ENCODE measurements at regions not wholly inside any gene's neighbourhood (a gene's known extent, or its start where the extent isn't known, plus 50 kb on each side); places are given as distances from the start of the nearest gene placed in this dataset.

- Histone ChIP-seq H3F3A (replicated peaks; ENCODE audit: low read depth) (no peaks in the 10 kb centered on the region), H3K27ac (ENCODE audit: low read depth) (no peak overlapping the region), H3K27me3 (ENCODE audit: insufficient read depth) (no peaks in the 10 kb centered on the region), H3K4me2 (no peak overlapping the region), H2AFZ (peak overlapping the region; percentile 21; the same call in 1 of the 2 replicates), H3K4me3 (no peak overlapping the region), H3K9me2 (ENCODE audit: insufficient read depth) (0 out of 2 replicates have a peak, but pooled peaks cover 6% of the 10 kb centered on the region), H4K20me1 (replicated peaks; ENCODE audit: insufficient read depth) (no peaks in the 10 kb centered on the region), H3K36me3 (ENCODE audit: insufficient read depth) (no peaks in the 10 kb centered on the region), H3K4me1 (ENCODE audit: insufficient read depth) (no peaks in the 10 kb centered on the region), H3K79me2 (replicated peaks; ENCODE audit: insufficient read depth) (no peaks in the 10 kb centered on the region)
- Mint-ChIP-seq H3K4me1 (peaks cover 4% of the 10 kb centered on the region; the same call in 1 of the 3 replicates), H3K36me3 (ENCODE audit: low read depth) (peaks cover 4% of the 10 kb centered on the region; the same call in 1 of the 3 replicates), H3K27me3 (ENCODE audit: insufficient read depth, low read depth, poor library complexity) (no peaks in the 10 kb centered on the region), H3K4me3 (no peak overlapping the region), H3K9me3 (peaks cover 3% of the 10 kb centered on the region; the same call in 2 of the 3 replicates), H3K27ac (no peak overlapping the region)
- ATAC-seq (no peak), DNase-seq (ENCODE audit: low spot score) (peak; percentile 24)
- TF ChIP-seq CREB1 (CRISPR knock-in tag; IDR thresholded peaks at IDR 0.05; ENCODE audit: low read depth) (no peak), CTCF (conservative IDR thresholded peaks at IDR 0.05; ENCODE audit: low read depth in 2 of 2) (peak; percentile 29 to 48; a peak in 3 of 4 replicates)
These were observed 616.1 kb upstream of the CPEB2 start for GRCh38 chr4:14386196-14386595.

- H3K27me3 ChIP-seq (ENCODE audit: insufficient read depth): no peaks in the 10 kb centered on the region
- H4K20me1 ChIP-seq (replicated peaks; ENCODE audit: insufficient read depth): no peaks in the 10 kb centered on the region
- ATAC-seq: no peak
- Mint-ChIP-seq H3K27me3 (ENCODE audit: insufficient read depth, low read depth, poor library complexity) (no peaks in the 10 kb centered on the region), H3K27ac (no peak overlapping the region), H3K4me1 (peaks cover 8% of the 10 kb centered on the region), H3K36me3 (ENCODE audit: low read depth) (peaks cover 4% of the 10 kb centered on the region; the same call in 1 of the 3 replicates), H3K9me3 (peaks cover 3% of the 10 kb centered on the region; the same call in 2 of the 3 replicates), H3K4me3 (no peak overlapping the region)
- no peaks in the 10 kb centered on the region for H3F3A ChIP-seq (replicated peaks; ENCODE audit: low read depth)
- 0 out of 2 replicates have a peak, but pooled peaks cover 10% of the 10 kb centered on the region for H3K9me2 ChIP-seq (ENCODE audit: insufficient read depth)
- no peaks in the 10 kb centered on the region for H3K36me3 ChIP-seq (ENCODE audit: insufficient read depth)
- H2AFZ ChIP-seq: no peak overlapping the region
- no peaks in the 10 kb centered on the region for H3K79me2 ChIP-seq (replicated peaks; ENCODE audit: insufficient read depth)
- DNase-seq (ENCODE audit: low spot score): no peak
- no peak overlapping the region for H3K27ac ChIP-seq (ENCODE audit: low read depth)
- no peak overlapping the region for H3K4me2 ChIP-seq
- no peak overlapping the region for H3K4me3 ChIP-seq
- TF ChIP-seq NANOG (IDR thresholded peaks at IDR 0.05; ENCODE audit: borderline replicate concordance) (no peak), JUNB (IDR thresholded peaks at IDR 0.05; ENCODE audit: unreplicated experiment) (no peak), ZNF114 (CRISPR knock-in tag; IDR thresholded peaks at IDR 0.05) (no peak), POLR2AphosphoS5 (IDR thresholded peaks at IDR 0.05; ENCODE audit: low read depth) (no peak)
- H3K4me1 ChIP-seq (ENCODE audit: insufficient read depth): no peaks in the 10 kb centered on the region
These were observed 614.6 kb upstream of the CPEB2 start for GRCh38 chr4:14387647-14388046.

- H3K9me2 ChIP-seq (ENCODE audit: insufficient read depth): peaks cover 8% of the 10 kb centered on the region; the same call in 1 of the 2 replicates
- Mint-ChIP-seq H3K4me3 (no peak overlapping the region), H3K4me1 (peaks cover 4% of the 10 kb centered on the region; the same call in 2 of the 3 replicates), H3K9me3 (no peaks in the 10 kb centered on the region), H3K27me3 (ENCODE audit: insufficient read depth, low read depth, poor library complexity) (no peaks in the 10 kb centered on the region), H3K36me3 (ENCODE audit: low read depth) (no peaks in the 10 kb centered on the region), H3K27ac (no peak overlapping the region)
- no peak overlapping the region for H2AFZ ChIP-seq
- H3K27me3 ChIP-seq (ENCODE audit: insufficient read depth): no peaks in the 10 kb centered on the region
- H4K20me1 ChIP-seq (replicated peaks; ENCODE audit: insufficient read depth): no peaks in the 10 kb centered on the region
- no peak overlapping the region for H3K27ac ChIP-seq (ENCODE audit: low read depth)
- no peaks in the 10 kb centered on the region for H3K79me2 ChIP-seq (replicated peaks; ENCODE audit: insufficient read depth)
- H3F3A ChIP-seq (replicated peaks; ENCODE audit: low read depth): no peaks in the 10 kb centered on the region
- no peaks in the 10 kb centered on the region for H3K36me3 ChIP-seq (ENCODE audit: insufficient read depth)
- no peak for DNase-seq (ENCODE audit: low spot score)
- no peak for ATAC-seq
- no peak overlapping the region for H3K4me2 ChIP-seq
- TF ChIP-seq EZH2 (IDR thresholded peaks at IDR 0.05; ENCODE audit: low read depth, unreplicated experiment) (no peak), NANOG (IDR thresholded peaks at IDR 0.05; ENCODE audit: borderline replicate concordance) (no peak), CREB1 (CRISPR knock-in tag; IDR thresholded peaks at IDR 0.05; ENCODE audit: low read depth) (no peak), JUNB (IDR thresholded peaks at IDR 0.05; ENCODE audit: unreplicated experiment) (no peak), ZNF331 (CRISPR knock-in tag; IDR thresholded peaks at IDR 0.05; ENCODE audit: low read depth) (no peak), ZNF114 (CRISPR knock-in tag; IDR thresholded peaks at IDR 0.05) (no peak), REST (IDR thresholded peaks at IDR 0.05; ENCODE audit: unreplicated experiment) (no peak)
- H3K4me3 ChIP-seq: no peak overlapping the region
- no peaks in the 10 kb centered on the region for H3K4me1 ChIP-seq (ENCODE audit: insufficient read depth)
These were observed 609.9 kb upstream of the CPEB2 start for GRCh38 chr4:14392378-14392777.

Measured in GM23338 (cell line).